ENCODE measurements at regions not wholly inside any gene's neighbourhood (a gene's known extent, or its start where the extent isn't known, plus 50 kb on each side); places are given as distances from the start of the nearest gene placed in this dataset.

DNA sequence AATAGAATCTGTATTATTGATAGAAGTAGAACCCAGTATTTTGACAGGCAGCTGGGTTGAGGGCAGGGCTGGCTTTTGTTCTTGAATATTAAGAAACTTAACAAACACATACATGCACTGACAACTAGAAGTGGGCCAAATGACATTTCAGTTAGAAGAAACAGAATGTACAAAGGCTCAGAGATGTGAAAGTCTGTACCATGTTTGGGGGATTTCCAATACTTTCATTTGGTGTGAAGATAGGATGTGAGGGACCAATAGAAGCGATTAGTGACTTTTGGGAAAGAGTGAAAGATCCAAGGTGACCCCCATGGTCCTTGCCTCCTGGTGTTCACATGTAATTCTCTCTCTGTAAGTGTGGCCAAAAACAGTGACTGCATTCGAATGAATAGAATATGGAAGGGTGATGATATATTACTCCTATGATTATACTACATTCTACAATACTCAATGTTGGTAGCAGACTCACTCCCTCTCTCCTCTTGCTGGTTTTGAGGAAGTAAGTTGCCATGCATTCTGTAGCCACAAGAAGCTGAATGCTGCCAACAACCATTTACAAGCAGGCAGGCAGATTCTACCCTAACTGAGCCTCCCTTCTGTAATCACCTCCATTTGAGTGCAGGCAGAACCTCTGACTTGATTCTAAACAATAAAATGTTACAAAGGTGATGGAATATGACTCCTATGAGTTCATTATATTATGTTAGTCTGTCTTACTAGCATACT, 151.4 kb downstream of the TMEM168 start:
- no peaks in the 10 kb centered on the region for H3F3A ChIP-seq (ENCODE audit: insufficient read depth, low read length, poor library complexity, severe bottlenecking)
- H3K9me2 ChIP-seq (ENCODE audit: insufficient read depth, low read length), result no peaks in the 10 kb centered on the region
- no peak overlapping the region for H3K27ac ChIP-seq (ENCODE audit: low read length)
- H3K79me2 ChIP-seq (replicated peaks; ENCODE audit: insufficient read depth, low read length), result no peaks in the 10 kb centered on the region
- TF ChIP-seq, protein P1, sequence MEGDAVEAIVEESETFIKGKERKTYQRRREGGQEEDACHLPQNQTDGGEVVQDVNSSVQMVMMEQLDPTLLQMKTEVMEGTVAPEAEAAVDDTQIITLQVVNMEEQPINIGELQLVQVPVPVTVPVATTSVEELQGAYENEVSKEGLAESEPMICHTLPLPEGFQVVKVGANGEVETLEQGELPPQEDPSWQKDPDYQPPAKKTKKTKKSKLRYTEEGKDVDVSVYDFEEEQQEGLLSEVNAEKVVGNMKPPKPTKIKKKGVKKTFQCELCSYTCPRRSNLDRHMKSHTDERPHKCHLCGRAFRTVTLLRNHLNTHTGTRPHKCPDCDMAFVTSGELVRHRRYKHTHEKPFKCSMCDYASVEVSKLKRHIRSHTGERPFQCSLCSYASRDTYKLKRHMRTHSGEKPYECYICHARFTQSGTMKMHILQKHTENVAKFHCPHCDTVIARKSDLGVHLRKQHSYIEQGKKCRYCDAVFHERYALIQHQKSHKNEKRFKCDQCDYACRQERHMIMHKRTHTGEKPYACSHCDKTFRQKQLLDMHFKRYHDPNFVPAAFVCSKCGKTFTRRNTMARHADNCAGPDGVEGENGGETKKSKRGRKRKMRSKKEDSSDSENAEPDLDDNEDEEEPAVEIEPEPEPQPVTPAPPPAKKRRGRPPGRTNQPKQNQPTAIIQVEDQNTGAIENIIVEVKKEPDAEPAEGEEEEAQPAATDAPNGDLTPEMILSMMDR (IDR thresholded peaks at IDR 0.05; ENCODE audit: poor library complexity, severe bottlenecking), result no peak
- TF ChIP-seq EZH2 (IDR thresholded peaks at IDR 0.05; ENCODE audit: borderline replicate concordance, insufficient read depth, low read length, poor library complexity, severe bottlenecking) (no peak), POLR2AphosphoS5 (IDR thresholded peaks at IDR 0.05) (no peak), EP300 (conservative IDR thresholded peaks at IDR 0.05; ENCODE audit: poor library complexity, severe bottlenecking) (no peak), MXI1 (conservative IDR thresholded peaks at IDR 0.05; ENCODE audit: poor library complexity, severe bottlenecking) (no peak), RAD21 (conservative IDR thresholded peaks at IDR 0.05) (no peak), TAF1 (IDR thresholded peaks at IDR 0.05; ENCODE audit: low read depth) (no peak), SMC3 (conservative IDR thresholded peaks at IDR 0.05; ENCODE audit: poor library complexity) (no peak)
- TF ChIP-seq, protein P2, sequence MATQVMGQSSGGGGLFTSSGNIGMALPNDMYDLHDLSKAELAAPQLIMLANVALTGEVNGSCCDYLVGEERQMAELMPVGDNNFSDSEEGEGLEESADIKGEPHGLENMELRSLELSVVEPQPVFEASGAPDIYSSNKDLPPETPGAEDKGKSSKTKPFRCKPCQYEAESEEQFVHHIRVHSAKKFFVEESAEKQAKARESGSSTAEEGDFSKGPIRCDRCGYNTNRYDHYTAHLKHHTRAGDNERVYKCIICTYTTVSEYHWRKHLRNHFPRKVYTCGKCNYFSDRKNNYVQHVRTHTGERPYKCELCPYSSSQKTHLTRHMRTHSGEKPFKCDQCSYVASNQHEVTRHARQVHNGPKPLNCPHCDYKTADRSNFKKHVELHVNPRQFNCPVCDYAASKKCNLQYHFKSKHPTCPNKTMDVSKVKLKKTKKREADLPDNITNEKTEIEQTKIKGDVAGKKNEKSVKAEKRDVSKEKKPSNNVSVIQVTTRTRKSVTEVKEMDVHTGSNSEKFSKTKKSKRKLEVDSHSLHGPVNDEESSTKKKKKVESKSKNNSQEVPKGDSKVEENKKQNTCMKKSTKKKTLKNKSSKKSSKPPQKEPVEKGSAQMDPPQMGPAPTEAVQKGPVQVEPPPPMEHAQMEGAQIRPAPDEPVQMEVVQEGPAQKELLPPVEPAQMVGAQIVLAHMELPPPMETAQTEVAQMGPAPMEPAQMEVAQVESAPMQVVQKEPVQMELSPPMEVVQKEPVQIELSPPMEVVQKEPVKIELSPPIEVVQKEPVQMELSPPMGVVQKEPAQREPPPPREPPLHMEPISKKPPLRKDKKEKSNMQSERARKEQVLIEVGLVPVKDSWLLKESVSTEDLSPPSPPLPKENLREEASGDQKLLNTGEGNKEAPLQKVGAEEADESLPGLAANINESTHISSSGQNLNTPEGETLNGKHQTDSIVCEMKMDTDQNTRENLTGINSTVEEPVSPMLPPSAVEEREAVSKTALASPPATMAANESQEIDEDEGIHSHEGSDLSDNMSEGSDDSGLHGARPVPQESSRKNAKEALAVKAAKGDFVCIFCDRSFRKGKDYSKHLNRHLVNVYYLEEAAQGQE (IDR thresholded peaks at IDR 0.05; ENCODE audit: borderline replicate concordance), result no peak
- no peaks in the 10 kb centered on the region for H3K36me3 ChIP-seq (ENCODE audit: insufficient read depth, low read length)
- H4K20me1 ChIP-seq (ENCODE audit: insufficient read depth), result no peaks in the 10 kb centered on the region
- H2AFZ ChIP-seq (ENCODE audit: low read depth, low read length), result no peak overlapping the region
- no peaks in the 10 kb centered on the region for H3K27me3 ChIP-seq (ENCODE audit: insufficient read depth, low read depth, low read length)
- H3K4me3 ChIP-seq (ENCODE audit: low read length), result no peak overlapping the region
- no peak overlapping the region for H3K9ac ChIP-seq (ENCODE audit: low read length)
- H3K9me3 ChIP-seq (ENCODE audit: low read length), result no peaks in the 10 kb centered on the region
- H3K4me2 ChIP-seq (ENCODE audit: low read length), result no peak overlapping the region

DNA sequence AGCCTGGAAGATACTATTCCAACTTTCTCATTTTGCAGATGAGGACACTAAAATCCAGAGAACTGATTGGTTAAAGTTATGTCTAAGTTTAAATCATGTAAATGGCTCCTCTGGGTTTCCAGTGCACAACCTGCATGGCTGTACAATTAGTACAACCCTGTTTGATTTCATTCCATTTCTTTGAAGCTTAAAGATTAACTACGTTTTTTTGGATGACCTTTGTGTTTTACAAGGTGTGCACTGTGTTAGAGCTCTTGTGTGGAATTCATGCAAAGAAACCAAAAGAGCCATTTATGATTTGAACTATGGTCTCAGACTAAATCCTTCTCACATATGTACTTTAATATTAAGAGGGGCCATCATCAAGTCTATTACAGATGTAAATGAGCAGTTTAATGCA, 149.5 kb downstream of the TMEM168 start:
- Histone ChIP-seq H3K9me2 (ENCODE audit: insufficient read depth, low read length) (no peaks in the 10 kb centered on the region), H3F3A (ENCODE audit: insufficient read depth, low read length, poor library complexity, severe bottlenecking) (no peaks in the 10 kb centered on the region), H3K36me3 (ENCODE audit: insufficient read depth, low read length) (no peaks in the 10 kb centered on the region), H4K20me1 (ENCODE audit: insufficient read depth) (no peaks in the 10 kb centered on the region), H3K79me2 (replicated peaks; ENCODE audit: insufficient read depth, low read length) (no peaks in the 10 kb centered on the region), H3K9me3 (ENCODE audit: low read length) (no peaks in the 10 kb centered on the region), H3K9ac (ENCODE audit: low read length) (no peak overlapping the region), H3K27me3 (ENCODE audit: insufficient read depth, low read depth, low read length) (no peaks in the 10 kb centered on the region), H3K27ac (ENCODE audit: low read length) (no peak overlapping the region), H2AFZ (ENCODE audit: low read depth, low read length) (no peak overlapping the region), H3K4me3 (ENCODE audit: low read length) (no peak overlapping the region), H3K4me2 (ENCODE audit: low read length) (no peak overlapping the region)
- TF ChIP-seq, protein P1 (IDR thresholded peaks at IDR 0.05; ENCODE audit: poor library complexity, severe bottlenecking), result no peak
- TF ChIP-seq EP300 (conservative IDR thresholded peaks at IDR 0.05; ENCODE audit: poor library complexity, severe bottlenecking) (no peak), POLR2AphosphoS5 (IDR thresholded peaks at IDR 0.05) (no peak), RAD21 (conservative IDR thresholded peaks at IDR 0.05) (no peak), EZH2 (IDR thresholded peaks at IDR 0.05; ENCODE audit: borderline replicate concordance, insufficient read depth, low read length, poor library complexity, severe bottlenecking) (no peak), MXI1 (conservative IDR thresholded peaks at IDR 0.05; ENCODE audit: poor library complexity, severe bottlenecking) (no peak), SMC3 (conservative IDR thresholded peaks at IDR 0.05; ENCODE audit: poor library complexity) (no peak), TAF1 (IDR thresholded peaks at IDR 0.05; ENCODE audit: low read depth) (no peak)
- TF ChIP-seq, protein P2 (IDR thresholded peaks at IDR 0.05; ENCODE audit: borderline replicate concordance), result no peak
